ENCODE measurements at regions not wholly inside any gene's neighbourhood (a gene's known extent, or its start where the extent isn't known, plus 50 kb on each side); places are given as distances from the start of the nearest gene placed in this dataset.
"Not testable (repeated sequence)": the region's sequence is repeated elsewhere in the genome, so short reads cannot be mapped to it uniquely, and the experiment has no call there.

DNA sequence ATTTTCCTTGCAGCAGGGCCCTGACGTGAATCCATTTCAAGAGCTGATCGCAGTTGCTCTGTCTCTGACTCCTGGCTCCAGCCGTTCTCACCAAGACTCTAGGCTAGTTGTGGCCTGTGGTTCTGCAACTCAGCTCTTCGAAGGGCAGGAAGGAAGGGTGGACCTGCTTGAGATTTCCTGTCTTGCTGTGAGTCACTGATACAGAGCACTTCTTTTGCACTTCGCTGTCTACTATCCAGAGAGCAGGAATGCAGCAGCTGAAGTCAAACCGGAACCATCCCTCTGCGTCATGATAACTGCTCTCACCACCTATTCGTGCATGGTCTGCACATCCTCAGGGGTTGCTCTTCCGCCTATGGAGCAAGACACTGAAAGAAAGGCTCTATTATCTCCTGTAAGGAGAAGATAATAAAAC, 59.7 kb downstream of the RAP2B start:
- Histone ChIP-seq H3K9me3 (ENCODE audit: control insufficient read depth in 2 of 2, insufficient read depth in 1 of 2, low read depth in 1 of 2, low read length in 1 of 2) (no peaks in the 10 kb centered on the region), H3K4me1 (ENCODE audit: control insufficient read depth in 3 of 3, insufficient read depth in 2 of 3, low read depth in 1 of 3, low read length in 2 of 3) (no peaks in the 10 kb centered on the region), H3K27me3 (ENCODE audit: control insufficient read depth in 3 of 3, insufficient read depth in 3 of 3, low read length in 3 of 3) (no peaks in the 10 kb centered on the region), H3K27ac (ENCODE audit: low read depth in 1 of 3, low read length in 2 of 3) (peak overlapping the region in 2 of 3 donors; percentile 28 to 40), H3K4me3 (ENCODE audit: low read depth in 1 of 3, low read length in 3 of 3) (no peak overlapping the region), H3K36me3 (ENCODE audit: control insufficient read depth in 3 of 3, insufficient read depth in 2 of 3, low read depth in 1 of 3, low read length in 3 of 3) (no peaks in the 10 kb centered on the region)
- FAIRE-seq (no peak), DNase-seq (peak; percentile 19 to 39)
- WGBS, 3 donors: 35 to 73% (median 62%) methylated on average over 9 of the region's 9 CpGs

DNA sequence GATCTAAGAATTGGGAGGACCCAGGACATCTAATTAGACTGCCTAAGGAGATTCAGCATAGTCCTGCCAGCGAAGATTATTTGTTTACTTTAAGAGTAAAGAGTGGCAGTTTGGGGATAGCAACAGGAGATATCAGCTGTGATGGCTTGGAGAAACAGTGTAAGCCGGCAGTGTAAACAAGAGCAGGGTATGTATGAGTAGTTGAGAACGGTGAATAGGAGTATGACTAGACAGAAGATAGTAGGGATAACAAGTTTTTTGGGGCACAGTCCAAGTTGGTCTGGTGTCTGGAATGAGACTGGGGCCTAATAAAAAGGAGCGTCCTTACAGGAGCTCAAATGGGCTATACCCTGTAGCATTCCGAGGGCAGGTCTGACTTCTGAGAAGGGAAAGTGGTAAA, 64.9 kb downstream of the RAP2B start:
- not testable (repeated sequence) for FAIRE-seq; H3K36me3 ChIP-seq (ENCODE audit: control insufficient read depth in 3 of 3, insufficient read depth in 2 of 3, low read depth in 1 of 3, low read length in 3 of 3)

GRCh38 chr3:153230427-153230826, 68.4 kb downstream of the RAP2B start:
- 63 to 78% (median 67%) methylated on average over 8 of the region's 8 CpGs for WGBS, 3 donors
- not testable (repeated sequence) for FAIRE-seq

More for the DNA sequence above, 64.9 kb downstream of the RAP2B start:
- not testable (repeated sequence) for H3K27me3 ChIP-seq (ENCODE audit: control insufficient read depth in 3 of 3, insufficient read depth in 3 of 3, low read length in 3 of 3); H3K4me3 ChIP-seq (ENCODE audit: low read depth in 1 of 3, low read length in 3 of 3); H3K4me1 ChIP-seq (ENCODE audit: control insufficient read depth in 3 of 3, insufficient read depth in 2 of 3, low read depth in 1 of 3, low read length in 2 of 3); H3K27ac ChIP-seq (ENCODE audit: low read depth in 1 of 3, low read length in 2 of 3); H3K9me3 ChIP-seq (ENCODE audit: control insufficient read depth in 2 of 2, insufficient read depth in 1 of 2, low read depth in 1 of 2, low read length in 1 of 2); DNase-seq
- 51 to 68% (median 63%) methylated on average over 5 of the region's 5 CpGs for WGBS, 3 donors

GRCh38 chr3:153231245-153231644, 69.2 kb downstream of the RAP2B start:
- not testable (repeated sequence) for DNase-seq; FAIRE-seq; H3K27me3 ChIP-seq (ENCODE audit: control insufficient read depth in 3 of 3, insufficient read depth in 3 of 3, low read length in 3 of 3); H3K4me1 ChIP-seq (ENCODE audit: control insufficient read depth in 3 of 3, insufficient read depth in 2 of 3, low read depth in 1 of 3, low read length in 2 of 3); H3K9me3 ChIP-seq (ENCODE audit: control insufficient read depth in 2 of 2, insufficient read depth in 1 of 2, low read depth in 1 of 2, low read length in 1 of 2); H3K36me3 ChIP-seq (ENCODE audit: control insufficient read depth in 3 of 3, insufficient read depth in 2 of 3, low read depth in 1 of 3, low read length in 3 of 3); H3K27ac ChIP-seq (ENCODE audit: low read depth in 1 of 3, low read length in 2 of 3); H3K4me3 ChIP-seq (ENCODE audit: low read depth in 1 of 3, low read length in 3 of 3)
- WGBS, 3 donors: 27 to 70% (median 50%) methylated on average over 3 of the region's 3 CpGs

More at GRCh38 chr3:153230427-153230826, 68.4 kb downstream of the RAP2B start:
- H3K9me3 ChIP-seq (ENCODE audit: control insufficient read depth in 2 of 2, insufficient read depth in 1 of 2, low read depth in 1 of 2, low read length in 1 of 2); H3K27ac ChIP-seq (ENCODE audit: low read depth in 1 of 3, low read length in 2 of 3); DNase-seq; H3K27me3 ChIP-seq (ENCODE audit: control insufficient read depth in 3 of 3, insufficient read depth in 3 of 3, low read length in 3 of 3); H3K4me3 ChIP-seq (ENCODE audit: low read depth in 1 of 3, low read length in 3 of 3); H3K4me1 ChIP-seq (ENCODE audit: control insufficient read depth in 3 of 3, insufficient read depth in 2 of 3, low read depth in 1 of 3, low read length in 2 of 3); H3K36me3 ChIP-seq (ENCODE audit: control insufficient read depth in 3 of 3, insufficient read depth in 2 of 3, low read depth in 1 of 3, low read length in 3 of 3): not testable (repeated sequence)

GRCh38 chr3:153232050-153232752, 70.2 kb downstream of the RAP2B start:
- not testable (repeated sequence) for FAIRE-seq; H3K4me3 ChIP-seq (ENCODE audit: low read depth in 1 of 3, low read length in 3 of 3); H3K27ac ChIP-seq (ENCODE audit: low read depth in 1 of 3, low read length in 2 of 3); H3K36me3 ChIP-seq (ENCODE audit: control insufficient read depth in 3 of 3, insufficient read depth in 2 of 3, low read depth in 1 of 3, low read length in 3 of 3); H3K4me1 ChIP-seq (ENCODE audit: control insufficient read depth in 3 of 3, insufficient read depth in 2 of 3, low read depth in 1 of 3, low read length in 2 of 3); H3K9me3 ChIP-seq (ENCODE audit: control insufficient read depth in 2 of 2, insufficient read depth in 1 of 2, low read depth in 1 of 2, low read length in 1 of 2); H3K27me3 ChIP-seq (ENCODE audit: control insufficient read depth in 3 of 3, insufficient read depth in 3 of 3, low read length in 3 of 3); DNase-seq
- 86 to 89% (median 87%) methylated on average over 8 to 11 of the region's 11 CpGs for WGBS, 3 donors

DNA sequence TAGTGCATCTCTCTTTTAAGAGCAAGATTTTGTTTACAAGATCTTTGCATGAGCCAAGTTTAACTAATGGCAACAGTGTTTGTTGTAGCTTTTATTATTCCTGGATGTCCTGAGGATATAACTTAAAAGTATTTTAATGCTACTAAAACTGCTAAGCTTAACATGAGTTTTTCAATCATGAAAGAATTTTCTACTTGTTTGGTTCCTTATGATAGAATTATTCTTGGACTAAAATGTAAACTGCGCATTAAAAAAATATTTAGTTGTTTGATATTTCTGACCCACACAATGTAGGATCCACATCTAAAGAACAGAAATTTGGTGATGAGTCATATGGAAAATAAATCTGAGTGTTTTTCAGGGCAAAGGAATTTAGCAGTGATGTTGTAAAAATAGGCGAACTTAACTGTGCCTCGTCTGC, 70.8 kb downstream of the RAP2B start:
- no peaks in the 10 kb centered on the region for H3K4me1 ChIP-seq (ENCODE audit: control insufficient read depth in 3 of 3, insufficient read depth in 2 of 3, low read depth in 1 of 3, low read length in 2 of 3)
- H3K36me3 ChIP-seq (ENCODE audit: control insufficient read depth in 3 of 3, insufficient read depth in 2 of 3, low read depth in 1 of 3, low read length in 3 of 3): no peaks in the 10 kb centered on the region
- FAIRE-seq (no peak), DNase-seq (no peak)
- H3K27ac ChIP-seq (ENCODE audit: low read depth in 1 of 3, low read length in 2 of 3): no peak overlapping the region
- 67 to 85% (median 74%) methylated on average over 3 of the region's 3 CpGs for WGBS, 3 donors
- no peaks in the 10 kb centered on the region for H3K27me3 ChIP-seq (ENCODE audit: control insufficient read depth in 3 of 3, insufficient read depth in 3 of 3, low read length in 3 of 3)
- no peak overlapping the region for H3K4me3 ChIP-seq (ENCODE audit: low read depth in 1 of 3, low read length in 3 of 3)
- no peaks in the 10 kb centered on the region for H3K9me3 ChIP-seq (ENCODE audit: control insufficient read depth in 2 of 2, insufficient read depth in 1 of 2, low read depth in 1 of 2, low read length in 1 of 2)

DNA sequence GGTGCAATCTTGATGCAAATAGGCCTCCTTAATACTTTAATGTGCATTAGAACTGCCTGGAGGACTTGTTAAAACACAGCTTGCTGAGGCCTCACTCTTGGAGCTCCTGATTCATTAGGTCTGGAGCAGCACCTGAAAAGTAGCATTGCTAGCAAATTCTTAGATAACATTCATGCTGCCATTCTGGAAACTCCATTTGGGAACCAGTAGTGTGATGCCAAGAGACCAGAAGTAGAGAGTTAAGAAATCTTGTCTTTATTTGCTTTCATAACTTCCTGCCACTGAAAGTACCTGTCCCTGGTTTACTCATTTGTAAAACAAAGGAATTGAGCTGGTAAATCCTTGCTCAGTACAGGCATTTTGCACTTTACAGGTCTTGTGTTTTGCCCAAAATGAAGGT, 72.0 kb downstream of the RAP2B start:
- no peaks in the 10 kb centered on the region for H3K36me3 ChIP-seq (ENCODE audit: control insufficient read depth in 3 of 3, insufficient read depth in 2 of 3, low read depth in 1 of 3, low read length in 3 of 3)
- no peaks in the 10 kb centered on the region for H3K27me3 ChIP-seq (ENCODE audit: control insufficient read depth in 3 of 3, insufficient read depth in 3 of 3, low read length in 3 of 3)
- no peak for FAIRE-seq
- no peak overlapping the region for H3K27ac ChIP-seq (ENCODE audit: low read depth in 1 of 3, low read length in 2 of 3)
- no peaks in the 10 kb centered on the region for H3K4me1 ChIP-seq (ENCODE audit: control insufficient read depth in 3 of 3, insufficient read depth in 2 of 3, low read depth in 1 of 3, low read length in 2 of 3)
- no peak overlapping the region for H3K4me3 ChIP-seq (ENCODE audit: low read depth in 1 of 3, low read length in 3 of 3)
- H3K9me3 ChIP-seq (ENCODE audit: control insufficient read depth in 2 of 2, insufficient read depth in 1 of 2, low read depth in 1 of 2, low read length in 1 of 2): no peaks in the 10 kb centered on the region
- no peak for DNase-seq

- FAIRE-seq: no peak
- no peak for DNase-seq
- WGBS, 3 donors: 75 to 88% (median 87%) methylated on average over 2 of the region's 2 CpGs
- Histone ChIP-seq H3K27me3 (ENCODE audit: control insufficient read depth in 3 of 3, insufficient read depth in 3 of 3, low read length in 3 of 3) (no peaks in the 10 kb centered on the region), H3K4me1 (ENCODE audit: control insufficient read depth in 3 of 3, insufficient read depth in 2 of 3, low read depth in 1 of 3, low read length in 2 of 3) (no peaks in the 10 kb centered on the region), H3K9me3 (ENCODE audit: control insufficient read depth in 2 of 2, insufficient read depth in 1 of 2, low read depth in 1 of 2, low read length in 1 of 2) (no peaks in the 10 kb centered on the region), H3K36me3 (ENCODE audit: control insufficient read depth in 3 of 3, insufficient read depth in 2 of 3, low read depth in 1 of 3, low read length in 3 of 3) (no peaks in the 10 kb centered on the region), H3K4me3 (ENCODE audit: low read depth in 1 of 3, low read length in 3 of 3) (no peak overlapping the region), H3K27ac (ENCODE audit: low read depth in 1 of 3, low read length in 2 of 3) (no peak overlapping the region)
Observed at GRCh38 chr3:153242896-153243295, 80.9 kb downstream of the RAP2B start.

- Histone ChIP-seq H3K4me3 (ENCODE audit: low read depth in 1 of 3, low read length in 3 of 3) (no peak overlapping the region), H3K27me3 (ENCODE audit: control insufficient read depth in 3 of 3, insufficient read depth in 3 of 3, low read length in 3 of 3) (no peaks in the 10 kb centered on the region), H3K4me1 (ENCODE audit: control insufficient read depth in 3 of 3, insufficient read depth in 2 of 3, low read depth in 1 of 3, low read length in 2 of 3) (no peaks in the 10 kb centered on the region), H3K27ac (ENCODE audit: low read depth in 1 of 3, low read length in 2 of 3) (no peak overlapping the region), H3K36me3 (ENCODE audit: control insufficient read depth in 3 of 3, insufficient read depth in 2 of 3, low read depth in 1 of 3, low read length in 3 of 3) (no peaks in the 10 kb centered on the region), H3K9me3 (ENCODE audit: control insufficient read depth in 2 of 2, insufficient read depth in 1 of 2, low read depth in 1 of 2, low read length in 1 of 2) (no peaks in the 10 kb centered on the region)
- FAIRE-seq: no peak
- DNase-seq: no peak
- WGBS, 3 donors: 87 to 90% (median 88%) methylated on average over 3 of the region's 3 CpGs
Observed at GRCh38 chr3:153244961-153245360, 82.9 kb downstream of the RAP2B start.
